Vagina (tissue), 2 donors: ENCODE measurements at regions not wholly inside any gene's neighbourhood (a gene's known extent, or its start where the extent isn't known, plus 50 kb on each side); places are given as distances from the start of the nearest gene placed in this dataset.

Experiments
- DNase-seq, 2 donors: peaks; one replicate each; pipeline ENCODE4 v3.0.0-alpha.2; 2017; ENCODE audit errors: extremely low spot score in 2 of 2
- H3K27ac ChIP-seq: fragments of 200-600 bp; sonication (generic); one replicate; pipeline ENCODE4 v1.5.1; 2019
- H3K27me3 ChIP-seq: fragments of 200-600 bp; sonication (generic); one replicate; pipeline ENCODE4 v1.5.1; 2019
- H3K36me3 ChIP-seq, 2 donors: fragments of 200-600 bp; sonication (generic); one replicate each; pipeline ENCODE4 v1.5.1; 2017 to 2019
- H3K4me1 ChIP-seq: fragments of 200-600 bp; sonication (generic); one replicate; pipeline ENCODE4 v1.5.1; 2019
- H3K4me3 ChIP-seq, 2 donors: fragments of 200-600 bp; sonication (generic); 1 replicate in 1 of 2; 2 replicates in 1 of 2; pipeline ENCODE4 v1.5.1; 2016 to 2019
- H3K9me3 ChIP-seq: fragments of 200-600 bp; sonication (generic); one replicate; pipeline ENCODE4 v1.5.1; 2019
- CTCF ChIP-seq, 3 experiments: fragments of 450-650 bp in 2 of 3; fragments of 200-600 bp in 1 of 3; sonication (generic) in 1 of 3; IDR thresholded peaks; one replicate each; pipeline ENCODE4 v1.5.1; 2017 to 2019; ENCODE audit warnings: antibody characterized with exemption in 3 of 3, mild to moderate bottlenecking in 2 of 3, moderate library complexity in 2 of 3
- POLR2A ChIP-seq, 2 donors: fragments of 450-650 bp; IDR thresholded peaks; one replicate each; pipeline ENCODE4 v1.6.1; 2017; ENCODE audit warnings: antibody characterized with exemption in 2 of 2, mild to moderate bottlenecking in 2 of 2, moderate library complexity in 2 of 2
- POLR2AphosphoS5 ChIP-seq, 2 donors: sonication (generic); formaldehyde crosslinking; IDR thresholded peaks; one replicate each; pipeline ENCODE4 v1.9.0; 2017; ENCODE audit warnings: antibody characterized with exemption in 2 of 2, mild to moderate bottlenecking in 2 of 2, low read depth in 1 of 2; ENCODE audit not compliant: insufficient read depth in 1 of 2
- intact Hi-C: fragments of 100-400 bp; cut with DNase I; formaldehyde crosslinking; loops from one replicate; pipeline ENCODE4 v1.15.1; 2023

GRCh38 chr2:41187376-41188122, 735.7 kb upstream of the SLC8A1 start:
- no peaks in the 10 kb centered on the region for H3K27me3 ChIP-seq
- no peaks in the 10 kb centered on the region for H3K9me3 ChIP-seq
- H3K36me3 ChIP-seq: no peaks in the 10 kb centered on the region
- no peaks in the 10 kb centered on the region for H3K4me1 ChIP-seq
- no peak overlapping the region for H3K27ac ChIP-seq
- intact Hi-C loops: no loop called here
- DNase-seq: no peak
- H3K4me3 ChIP-seq: no peak overlapping the region
- no peak for TF ChIP-seq CTCF (IDR thresholded peaks at IDR 0.05)
- TF ChIP-seq POLR2AphosphoS5 (IDR thresholded peaks at IDR 0.05; ENCODE audit: insufficient read depth in 1 of 2, low read depth in 1 of 2): no peak
- no peak for TF ChIP-seq POLR2A (IDR thresholded peaks at IDR 0.05)

- no peak overlapping the region for H3K27ac ChIP-seq
- intact Hi-C loops: no loop called here
- H3K9me3 ChIP-seq: no peaks in the 10 kb centered on the region
- H3K27me3 ChIP-seq: no peaks in the 10 kb centered on the region
- no peak overlapping the region for H3K4me3 ChIP-seq
- TF ChIP-seq POLR2AphosphoS5 (IDR thresholded peaks at IDR 0.05; ENCODE audit: insufficient read depth in 1 of 2, low read depth in 1 of 2) (no peak), POLR2A (IDR thresholded peaks at IDR 0.05) (no peak), CTCF (IDR thresholded peaks at IDR 0.05) (no peak)
- no peaks in the 10 kb centered on the region for H3K4me1 ChIP-seq
- no peak for DNase-seq
- no peaks in the 10 kb centered on the region for H3K36me3 ChIP-seq
Measured at GRCh38 chr2:41194230-41194629, 742.3 kb upstream of the SLC8A1 start.

GRCh38 chr2:41197781-41198180, 745.9 kb upstream of the SLC8A1 start:
- no peak for DNase-seq
- Histone ChIP-seq H3K4me1 (no peaks in the 10 kb centered on the region), H3K4me3 (no peak overlapping the region), H3K27ac (no peak overlapping the region), H3K27me3 (no peaks in the 10 kb centered on the region), H3K36me3 (no peaks in the 10 kb centered on the region), H3K9me3 (no peaks in the 10 kb centered on the region)
- intact Hi-C loops: no loop called here
- TF ChIP-seq CTCF (IDR thresholded peaks at IDR 0.05): no peak

- DNase-seq: no peak
- Histone ChIP-seq H3K4me1 (no peaks in the 10 kb centered on the region), H3K9me3 (no peaks in the 10 kb centered on the region), H3K27me3 (no peaks in the 10 kb centered on the region), H3K4me3 (no peak overlapping the region), H3K27ac (no peak overlapping the region), H3K36me3 (no peaks in the 10 kb centered on the region)
- TF ChIP-seq CTCF (IDR thresholded peaks at IDR 0.05) (no peak), POLR2AphosphoS5 (IDR thresholded peaks at IDR 0.05; ENCODE audit: insufficient read depth in 1 of 2, low read depth in 1 of 2) (no peak), POLR2A (IDR thresholded peaks at IDR 0.05) (no peak)
- intact Hi-C loops: no loop called here
Measured at GRCh38 chr2:41199334-41199733, 747.4 kb upstream of the SLC8A1 start.

- Histone ChIP-seq H3K27me3 (no peaks in the 10 kb centered on the region), H3K9me3 (no peaks in the 10 kb centered on the region), H3K36me3 (no peaks in the 10 kb centered on the region), H3K27ac (no peak overlapping the region), H3K4me3 (no peak overlapping the region), H3K4me1 (no peaks in the 10 kb centered on the region)
- intact Hi-C loops: no loop called here
- TF ChIP-seq POLR2A (IDR thresholded peaks at IDR 0.05): no peak
- no peak for TF ChIP-seq CTCF (IDR thresholded peaks at IDR 0.05)
- no peak for TF ChIP-seq POLR2AphosphoS5 (IDR thresholded peaks at IDR 0.05; ENCODE audit: insufficient read depth in 1 of 2, low read depth in 1 of 2)
- no peak for DNase-seq
Measured at GRCh38 chr2:41204315-41204714, 752.4 kb upstream of the SLC8A1 start.
